ENCODE measurements at regions not wholly inside any gene's neighbourhood (a gene's known extent, or its start where the extent isn't known, plus 50 kb on each side); places are given as distances from the start of the nearest gene placed in this dataset.

DNA sequence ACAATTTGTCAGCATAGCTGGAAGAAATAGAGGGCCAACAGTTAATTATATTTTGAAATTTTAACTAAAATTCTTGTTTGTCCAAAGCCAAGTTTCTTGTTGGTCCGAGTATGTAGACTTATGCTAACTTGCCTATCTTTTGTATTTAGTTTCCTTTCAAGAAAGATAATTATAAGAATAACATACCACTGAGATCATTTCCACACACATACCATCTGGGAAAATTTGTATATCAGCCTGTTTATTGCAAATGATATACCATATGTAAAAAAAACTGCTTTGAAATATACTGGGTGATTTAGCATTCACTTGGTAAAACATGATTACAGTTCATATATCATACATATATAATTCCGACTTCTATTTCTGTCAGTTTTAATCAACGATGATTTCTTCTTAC is 84.7 kb upstream of the ANKRD50 start:
- no peak for DNase-seq

DNA sequence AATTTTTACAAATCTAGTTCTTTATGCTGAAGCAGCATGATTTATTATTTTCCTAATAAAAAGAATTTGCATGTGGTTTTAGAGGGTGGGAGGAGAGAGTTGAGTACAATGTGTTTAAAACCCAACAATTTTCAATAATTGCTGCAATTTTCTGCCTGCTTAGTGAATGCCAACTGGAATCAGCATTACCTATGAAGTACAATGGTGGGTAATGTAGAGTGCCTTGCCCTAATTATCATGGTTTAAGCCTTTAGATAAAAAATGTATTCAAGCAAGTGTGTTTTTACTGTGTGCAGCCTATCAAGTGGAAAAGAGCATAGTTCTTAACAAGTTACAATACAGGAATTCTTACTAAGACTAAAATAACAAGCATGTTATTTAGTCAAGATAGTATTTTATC is 77.9 kb upstream of the ANKRD50 start:
- no peak for DNase-seq

DNA sequence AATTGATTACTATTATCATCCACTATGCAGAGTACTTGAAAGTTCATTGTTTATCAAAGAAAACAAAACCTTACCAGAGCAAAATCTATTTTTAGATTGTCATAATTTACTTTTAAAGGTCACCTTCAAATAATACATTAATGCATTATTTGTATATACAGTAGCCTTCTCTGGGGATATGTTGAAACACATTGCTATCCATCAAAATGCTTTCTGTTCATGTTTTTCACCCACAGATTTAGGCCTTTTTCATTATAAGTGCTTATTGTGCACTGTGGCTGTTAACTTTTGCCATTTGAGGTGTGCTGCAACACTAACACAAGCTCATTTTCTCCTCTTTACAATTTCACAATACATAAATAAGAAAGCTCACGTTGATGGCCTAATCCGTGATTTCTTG is 74.1 kb upstream of the ANKRD50 start:
- no peak for DNase-seq

DNA sequence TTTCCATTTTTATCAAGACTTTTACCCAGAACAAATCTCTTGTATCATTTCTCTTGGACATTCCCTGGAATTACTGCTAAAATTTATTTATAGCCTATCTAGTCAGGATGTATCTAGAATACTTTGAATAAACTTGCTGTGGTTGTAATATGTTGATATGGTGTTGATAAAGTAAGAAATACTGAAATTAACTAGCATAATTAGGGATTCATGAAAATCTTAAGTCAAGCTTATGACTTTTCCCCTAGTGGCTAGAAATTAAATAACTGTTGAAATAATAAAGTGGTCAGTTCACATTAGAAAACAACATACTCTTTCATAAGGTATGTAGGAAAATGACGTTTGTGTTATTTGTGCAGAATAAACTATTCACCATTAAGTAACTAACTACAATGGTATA is 73.1 kb upstream of the ANKRD50 start:
- no peak for DNase-seq

DNA sequence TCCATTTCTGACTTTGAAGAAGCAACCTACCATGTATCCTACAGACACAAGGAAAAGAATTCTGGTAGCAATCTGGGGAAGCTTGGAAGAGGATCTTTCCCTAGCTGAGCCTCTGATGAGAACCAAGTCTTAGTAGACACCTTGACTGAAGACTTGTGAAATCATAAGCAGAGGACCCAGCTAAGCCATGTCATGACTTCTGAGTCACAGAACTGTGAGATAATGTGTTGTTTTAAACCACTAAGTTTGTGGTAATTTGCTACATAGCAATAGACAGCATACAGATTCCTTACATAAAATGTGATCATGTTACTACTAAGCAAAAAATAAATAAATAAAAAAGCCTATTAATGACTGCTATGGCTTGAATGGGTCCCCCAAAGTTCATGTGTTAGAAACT is 71.3 kb upstream of the ANKRD50 start:
- DNase-seq = no peak

DNA sequence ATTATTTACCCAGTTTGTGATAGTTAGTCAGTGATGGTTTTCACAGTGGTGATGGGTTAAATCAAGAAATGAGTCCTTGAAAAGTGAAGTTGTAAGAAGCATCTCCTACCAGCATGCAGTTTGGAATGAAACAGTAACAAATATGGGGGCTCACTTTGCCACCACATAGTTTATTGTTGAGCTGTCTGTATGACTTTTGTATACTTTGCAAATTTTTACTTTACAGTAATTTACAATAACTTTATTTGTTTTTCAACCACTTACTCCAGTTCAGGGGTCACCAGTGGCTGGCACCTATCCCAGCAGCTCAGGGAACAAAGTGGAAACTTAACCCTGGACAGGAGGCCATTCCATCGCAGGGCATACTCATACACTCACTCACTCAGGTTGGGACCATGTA is 64.5 kb upstream of the ANKRD50 start:
- DNase-seq = no peak

DNA sequence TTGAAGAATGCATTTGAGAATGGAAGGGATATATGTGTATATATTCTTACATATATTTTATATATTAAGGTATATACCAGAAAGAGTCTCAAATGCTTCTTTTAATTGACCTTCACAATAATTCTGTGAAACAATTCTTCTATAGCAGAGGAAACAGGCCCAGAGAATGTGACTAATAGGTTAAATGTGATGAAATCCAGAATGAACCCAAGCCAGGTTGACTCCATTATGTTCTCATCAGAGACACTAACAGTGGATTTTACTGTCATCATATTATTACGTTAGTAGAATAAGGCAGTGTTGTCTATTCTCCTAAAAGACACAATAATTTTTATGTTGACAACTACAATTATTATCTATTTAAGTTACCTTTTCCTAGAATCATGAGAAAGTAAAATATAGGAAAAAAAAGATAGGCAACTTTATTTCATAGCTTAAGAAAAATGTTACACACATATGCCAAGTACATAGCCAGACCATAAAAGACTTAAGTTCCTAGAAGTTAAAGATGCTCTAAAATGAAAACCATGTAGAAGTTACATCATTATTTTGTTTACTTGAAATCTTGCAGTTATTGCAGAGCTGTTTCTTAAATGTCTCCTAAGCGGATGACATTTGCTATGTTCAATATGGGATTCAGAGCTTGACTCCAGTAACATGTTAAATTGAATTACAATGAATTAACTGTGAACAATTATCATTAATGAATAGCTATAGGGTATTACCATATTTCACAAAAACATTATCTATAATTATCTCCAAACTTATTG is 56.2 kb upstream of the ANKRD50 start:
- no peak for DNase-seq

DNA sequence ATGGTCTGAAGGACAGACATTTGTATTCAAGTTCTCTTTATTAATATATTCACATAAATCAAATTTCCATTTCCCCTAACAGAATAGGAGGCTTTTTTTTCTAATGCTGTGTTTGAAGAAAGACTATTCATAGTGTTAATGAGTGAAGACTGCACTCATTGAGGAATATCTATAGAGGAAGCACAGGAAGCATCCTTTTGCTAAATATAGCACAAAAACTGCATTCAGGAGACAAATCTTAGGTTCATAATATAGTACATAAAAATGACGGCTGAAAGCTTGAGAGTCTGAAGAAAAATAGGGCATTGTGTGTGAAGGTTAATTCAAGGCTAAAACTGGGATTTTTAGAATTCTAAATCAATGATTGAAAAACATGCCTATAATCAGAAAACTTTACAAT is 50.4 kb upstream of the ANKRD50 start:
- DNase-seq = no peak

All from NCI-H524 treated with DMSO at 0.1 percent for 48 hours (cell line).